GM12878 (cell line): ENCODE measurements at regions not wholly inside any gene's neighbourhood (a gene's known extent, or its start where the extent isn't known, plus 50 kb on each side); places are given as distances from the start of the nearest gene placed in this dataset.

Experiments
- ATAC-seq: fragments of 200-7000 bp; cut with Tn5 transposase; 3 replicates; pipeline ENCODE4 v1.9.1; 2020; ENCODE audit warnings: mild to moderate bottlenecking, moderate library complexity
- BruUV-seq: library from RNA; stranded (reverse); fragments of 400-500 nt; replicated peaks from 2 replicates; lab custom pipeline; 2021; lab: Mats Ljungman, UMichigan
- CTCF ChIA-PET: fragments of 300-600 bp; sonication (Branson Sonifier 250); formaldehyde crosslinking; extraction: SDS; loops from one replicate; lab custom pipeline; 2021; ENCODE audit warnings: inconsistent platforms; lab: Yijun Ruan, JAX
- POLR2A ChIA-PET: fragments of 350-600 bp; formaldehyde crosslinking; extraction: SDS; loops from one replicate; lab custom pipeline; 2021; ENCODE audit warnings: inconsistent platforms; lab: Charles Lee
- RAD21 ChIA-PET: fragments of 300-600 bp; sonication (Branson Sonifier 250); formaldehyde crosslinking; loops from one replicate; lab custom pipeline; 2023; ENCODE audit warnings: antibody characterized with exemption; ENCODE audit not compliant: unreplicated experiment; lab: Charles Lee
- SMC1A ChIA-PET: fragments of 300-600 bp; sonication (Branson Sonifier 250); formaldehyde crosslinking; loops from one replicate; lab custom pipeline; 2023; ENCODE audit not compliant: unreplicated experiment, uncharacterized antibody; lab: Charles Lee
- DNase-seq: peaks from one replicate; pipeline ENCODE4 v3.0.0-alpha.2; 2011; ENCODE audit warnings: low read depth, low spot score
- FAIRE-seq: peaks from 3 replicates; lab custom pipeline; 2011; peaks lifted over from hg19 to GRCh38; lab: Jason Lieb, UNC
- H2AFZ ChIP-seq: 2 replicates; pipeline ENCODE4 v1.6.0; 2011; ENCODE audit warnings: low read depth, low read length, control low read depth; ENCODE audit not compliant: control insufficient read depth
- H3K27ac ChIP-seq: 2 replicates; pipeline ENCODE4 v1.5.1; 2011; ENCODE audit warnings: control low read depth; ENCODE audit not compliant: control insufficient read depth, insufficient read depth
- H3K27me3 ChIP-seq, 2 experiments: replicated peaks in 1 of 2; 2 replicates each; pipeline versions ENCODE4 v1.6.0 to v1.6.1; 2011; ENCODE audit warnings: low read length in 1 of 2; ENCODE audit not compliant: control insufficient read depth in 2 of 2, insufficient read depth in 2 of 2
- H3K36me3 ChIP-seq, 2 experiments: 2 replicates each; pipeline ENCODE4 v1.5.1; 2011; ENCODE audit warnings: low read length in 1 of 2; ENCODE audit not compliant: control insufficient read depth in 2 of 2, insufficient read depth in 2 of 2
- H3K4me1 ChIP-seq: 2 replicates; pipeline ENCODE4 v1.6.1; 2011; ENCODE audit warnings: mild to moderate bottlenecking, low read length, moderate library complexity, mixed read lengths; ENCODE audit not compliant: control insufficient read depth, insufficient read depth
- H3K4me2 ChIP-seq: 2 replicates; pipeline ENCODE4 v1.6.0; 2011; ENCODE audit warnings: control low read depth; ENCODE audit not compliant: control insufficient read depth, insufficient read depth
- H3K4me3 ChIP-seq: fragments of 200-600 bp; sonication (generic); 2 replicates; pipeline ENCODE4 v1.5.1; 2016
- H3K79me2 ChIP-seq: 2 replicates; pipeline ENCODE4 v1.6.0; 2011; ENCODE audit warnings: low read length; ENCODE audit not compliant: control insufficient read depth, insufficient read depth
- H3K9ac ChIP-seq: 2 replicates; pipeline ENCODE4 v1.8.0; 2011; ENCODE audit warnings: low read length, control low read depth, mixed read lengths; ENCODE audit not compliant: control insufficient read depth, insufficient read depth
- H3K9me3 ChIP-seq: replicated peaks from 3 replicates; pipeline ENCODE4 v1.5.1; 2011; ENCODE audit warnings: mild to moderate bottlenecking, low read length; ENCODE audit not compliant: control insufficient read depth, insufficient read depth
- H4K20me1 ChIP-seq: 2 replicates; pipeline ENCODE4 v1.6.0; 2011; ENCODE audit not compliant: control insufficient read depth, insufficient read depth
- ASH2L ChIP-seq: fragments of 300-600, 200-600 bp; sonication (generic); IDR thresholded peaks from 2 replicates; pipeline ENCODE4 v1.6.1; 2017; ENCODE audit warnings: low read depth, mild to moderate bottlenecking, borderline replicate concordance
- CBX3 ChIP-seq: fragments of 200-600 bp; sonication (generic); IDR thresholded peaks from 2 replicates; pipeline ENCODE4 v1.6.1; 2016; ENCODE audit warnings: low read depth, borderline replicate concordance
- CHD4 ChIP-seq: fragments of 200-600 bp; sonication (generic); IDR thresholded peaks from 2 replicates; pipeline ENCODE4 v1.6.1; 2016; ENCODE audit warnings: mild to moderate bottlenecking
- CREM ChIP-seq: IDR thresholded peaks from 2 replicates; pipeline ENCODE4 v1.6.1; 2014; ENCODE audit warnings: antibody characterized with exemption, low read depth
- HDGF ChIP-seq: fragments of 450-650 bp; IDR thresholded peaks from 2 replicates; pipeline ENCODE4 v1.6.1; 2016; ENCODE audit warnings: antibody characterized with exemption
- IKZF2 ChIP-seq, 2 experiments: fragments of 450-650 bp; IDR thresholded peaks; 2 replicates each; pipeline ENCODE4 v1.6.1; 2017; ENCODE audit warnings: mild to moderate bottlenecking in 2 of 2, moderate library complexity in 2 of 2
- SRF ChIP-seq, 2 experiments: IDR thresholded peaks; 2 replicates each; pipeline ENCODE4 v1.6.1; 2011; ENCODE audit warnings: low read depth in 2 of 2, low read length in 2 of 2, mild to moderate bottlenecking in 1 of 2, moderate library complexity in 1 of 2
- WGBS: methylation state at CpG from one replicate; pipeline ENCODE4 v1.1.6; 2016; ENCODE audit warnings: low lambda C conversion rate; ENCODE audit not compliant: insufficient replicate concordance, insufficient coverage; ENCODE audit errors: missing lambda C conversion rate; 5-methylcytosine and 5-hydroxymethylcytosine counted together
- in situ Hi-C: fragments of 300-500 bp; cut with MboI; formaldehyde crosslinking; loops from 9 replicates; pipeline ENCODE4 v1.14.3; 2018; ENCODE audit warnings: mixed read lengths
- intact Hi-C: fragments of 100-400 bp; cut with micrococcal nuclease; formaldehyde crosslinking; loops from one replicate; pipeline ENCODE4 v1.14.2; 2022; ENCODE audit not compliant: unreplicated experiment
- TF ChIP-seq, protein P1 (sequence below): fragments of 450-650 bp; IDR thresholded peaks from 2 replicates; pipeline ENCODE4 v1.6.1; 2014; ENCODE audit warnings: mild to moderate bottlenecking

GRCh38 chr9:87269296-87270176 lies 228.1 kb upstream of the DAPK1 start:
- no peaks in the 10 kb centered on the region for H4K20me1 ChIP-seq
- in situ Hi-C loops (no loop called here), intact Hi-C loops (no loop called here)
- ChIA-PET POLR2A (no interaction called here), CTCF (no interaction called here), SMC1A (no interaction called here), RAD21 (no interaction called here)
- DNase-seq (no peak), ATAC-seq (no peak), FAIRE-seq (no peak)
- no peaks in the 10 kb centered on the region for H3K79me2 ChIP-seq
- TF ChIP-seq CHD4: no peak
- TF ChIP-seq, protein P1, sequence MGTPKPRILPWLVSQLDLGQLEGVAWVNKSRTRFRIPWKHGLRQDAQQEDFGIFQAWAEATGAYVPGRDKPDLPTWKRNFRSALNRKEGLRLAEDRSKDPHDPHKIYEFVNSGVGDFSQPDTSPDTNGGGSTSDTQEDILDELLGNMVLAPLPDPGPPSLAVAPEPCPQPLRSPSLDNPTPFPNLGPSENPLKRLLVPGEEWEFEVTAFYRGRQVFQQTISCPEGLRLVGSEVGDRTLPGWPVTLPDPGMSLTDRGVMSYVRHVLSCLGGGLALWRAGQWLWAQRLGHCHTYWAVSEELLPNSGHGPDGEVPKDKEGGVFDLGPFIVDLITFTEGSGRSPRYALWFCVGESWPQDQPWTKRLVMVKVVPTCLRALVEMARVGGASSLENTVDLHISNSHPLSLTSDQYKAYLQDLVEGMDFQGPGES: no peak
- no peak for TF ChIP-seq CREM
- TF ChIP-seq SRF (IDR thresholded peaks at IDR 0.05; ENCODE audit: low read depth in 2 of 2, low read length in 2 of 2): no peak
- no peak for TF ChIP-seq IKZF2 (IDR thresholded peaks at IDR 0.05)
- no peak for TF ChIP-seq HDGF
- no peak for TF ChIP-seq CBX3
- TF ChIP-seq ASH2L: no peak
- H3K36me3 ChIP-seq: no peaks in the 10 kb centered on the region
- H2AFZ ChIP-seq: no peak overlapping the region
- H3K9ac ChIP-seq: no peak overlapping the region
- no peak overlapping the region for H3K4me2 ChIP-seq
- peaks cover 1% of the 10 kb centered on the region; the same call in 2 of the 3 replicates for H3K9me3 ChIP-seq
- no peaks in the 10 kb centered on the region; a peak in 1 of 4 replicates for H3K27me3 ChIP-seq
- H3K4me3 ChIP-seq: no peak overlapping the region
- no peak overlapping the region for H3K27ac ChIP-seq
- H3K4me1 ChIP-seq: peaks cover 11% of the 10 kb centered on the region
- WGBS: 2% methylated on average over 7 of the region's 7 CpGs
- BruUV-seq: no TSS peak
